LNCAP (cell line): ENCODE measurements at regions not wholly inside any gene's neighbourhood (a gene's known extent, or its start where the extent isn't known, plus 50 kb on each side); places are given as distances from the start of the nearest gene placed in this dataset.

Experiments used
- TF ChIP-seq, protein P1 (sequence below): fragments of 450-650 bp; IDR thresholded peaks from 2 replicates; pipeline ENCODE4 v1.5.1; 2017; ENCODE audit warnings: mild to moderate bottlenecking

DNA sequence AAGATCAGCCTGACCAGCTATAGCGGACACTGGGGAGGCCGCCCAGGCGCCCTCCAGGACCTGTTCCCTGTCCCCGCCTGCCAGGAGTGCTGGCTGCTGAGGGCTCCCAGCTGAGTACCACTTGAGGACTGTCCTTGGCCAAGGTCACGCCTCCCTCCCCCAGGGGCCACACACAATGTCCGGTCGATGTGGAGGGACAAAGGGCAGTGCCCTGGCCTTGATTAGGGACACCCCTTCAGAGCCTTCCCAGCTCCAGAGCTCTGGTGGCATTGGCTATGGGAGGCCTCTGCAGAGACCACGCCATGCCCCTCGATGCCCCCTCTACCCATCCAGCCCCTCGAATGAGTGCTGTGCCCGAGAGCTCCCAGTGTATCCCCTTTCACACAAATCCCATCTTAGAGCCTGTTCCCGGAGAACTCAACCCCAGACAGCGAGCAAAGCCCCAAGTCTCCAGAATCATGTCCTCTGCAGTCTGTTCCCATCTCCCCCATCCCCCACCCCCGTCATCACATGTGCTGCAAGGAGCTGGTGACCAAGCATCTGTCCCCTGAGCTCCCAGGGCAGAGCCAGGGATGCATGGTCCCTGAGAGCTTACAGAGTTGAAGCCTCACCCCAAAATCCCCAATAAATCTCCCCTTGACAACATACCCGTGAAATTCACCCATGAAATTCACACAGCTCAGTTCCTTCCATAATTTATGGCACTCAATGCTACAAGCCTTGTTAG lies 158.9 kb downstream of the NUP210 start:
- TF ChIP-seq, protein P1, sequence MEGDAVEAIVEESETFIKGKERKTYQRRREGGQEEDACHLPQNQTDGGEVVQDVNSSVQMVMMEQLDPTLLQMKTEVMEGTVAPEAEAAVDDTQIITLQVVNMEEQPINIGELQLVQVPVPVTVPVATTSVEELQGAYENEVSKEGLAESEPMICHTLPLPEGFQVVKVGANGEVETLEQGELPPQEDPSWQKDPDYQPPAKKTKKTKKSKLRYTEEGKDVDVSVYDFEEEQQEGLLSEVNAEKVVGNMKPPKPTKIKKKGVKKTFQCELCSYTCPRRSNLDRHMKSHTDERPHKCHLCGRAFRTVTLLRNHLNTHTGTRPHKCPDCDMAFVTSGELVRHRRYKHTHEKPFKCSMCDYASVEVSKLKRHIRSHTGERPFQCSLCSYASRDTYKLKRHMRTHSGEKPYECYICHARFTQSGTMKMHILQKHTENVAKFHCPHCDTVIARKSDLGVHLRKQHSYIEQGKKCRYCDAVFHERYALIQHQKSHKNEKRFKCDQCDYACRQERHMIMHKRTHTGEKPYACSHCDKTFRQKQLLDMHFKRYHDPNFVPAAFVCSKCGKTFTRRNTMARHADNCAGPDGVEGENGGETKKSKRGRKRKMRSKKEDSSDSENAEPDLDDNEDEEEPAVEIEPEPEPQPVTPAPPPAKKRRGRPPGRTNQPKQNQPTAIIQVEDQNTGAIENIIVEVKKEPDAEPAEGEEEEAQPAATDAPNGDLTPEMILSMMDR: no peak

DNA sequence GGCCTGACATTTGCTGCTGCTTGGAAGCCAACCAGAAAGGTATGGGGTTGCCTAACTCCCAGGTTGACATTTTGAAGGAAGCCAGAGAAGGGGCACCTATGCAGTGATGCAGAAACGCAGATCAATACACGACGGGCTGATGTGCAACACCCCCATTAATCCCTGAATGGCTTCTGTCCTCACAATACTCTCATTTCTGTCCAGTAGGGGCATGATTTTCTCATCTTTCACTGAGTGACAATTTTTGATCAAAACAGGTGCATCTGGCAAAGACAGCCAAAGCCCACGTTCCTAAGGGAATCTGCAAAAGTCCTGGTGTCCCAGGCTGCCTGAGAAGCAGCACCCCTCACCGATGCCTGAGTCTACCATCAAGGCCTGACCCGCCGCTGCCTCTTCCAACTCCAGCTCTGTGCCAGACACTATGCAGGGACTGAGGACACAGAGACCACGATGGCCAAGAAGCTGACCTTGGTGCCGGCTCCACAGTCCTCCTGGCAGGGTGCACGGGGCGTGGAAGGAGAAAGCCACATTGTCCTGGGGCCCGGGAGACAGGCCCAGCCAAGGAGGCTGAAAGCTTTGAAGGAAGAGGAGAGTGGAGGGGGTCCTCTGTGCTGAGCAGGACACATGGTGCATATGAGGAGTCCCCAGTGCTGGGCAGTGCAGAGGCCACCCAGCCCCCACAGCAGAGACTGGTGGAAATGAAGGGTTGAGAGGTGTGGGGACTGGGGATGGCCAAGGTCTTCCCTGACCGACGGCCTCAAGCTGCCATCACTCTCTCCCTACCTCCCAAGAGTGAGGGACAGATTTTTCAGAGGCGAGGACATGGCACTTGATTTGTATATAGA lies 159.6 kb downstream of the NUP210 start:
- TF ChIP-seq, protein P1: no peak

DNA sequence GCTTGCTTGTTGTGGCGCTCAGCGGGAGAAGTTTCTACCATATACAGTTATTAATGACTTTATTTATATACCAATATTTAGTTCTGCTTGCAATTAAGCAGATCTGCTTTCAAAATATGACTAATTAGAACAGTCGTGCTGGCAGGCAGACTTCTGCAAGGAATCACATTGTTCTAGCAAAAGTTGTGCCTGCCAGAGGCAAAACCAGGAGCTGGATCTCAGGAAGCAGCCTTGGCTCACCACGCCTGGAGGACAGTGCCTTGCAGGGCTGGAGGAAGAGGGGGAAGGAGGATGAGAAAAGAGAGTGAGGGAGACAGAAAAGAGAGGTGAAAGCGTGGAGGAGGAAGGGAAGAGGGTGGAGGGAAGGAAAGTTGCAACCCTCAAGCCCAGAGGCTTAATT lies 160.3 kb downstream of the NUP210 start:
- TF ChIP-seq, protein P1: no peak

DNA sequence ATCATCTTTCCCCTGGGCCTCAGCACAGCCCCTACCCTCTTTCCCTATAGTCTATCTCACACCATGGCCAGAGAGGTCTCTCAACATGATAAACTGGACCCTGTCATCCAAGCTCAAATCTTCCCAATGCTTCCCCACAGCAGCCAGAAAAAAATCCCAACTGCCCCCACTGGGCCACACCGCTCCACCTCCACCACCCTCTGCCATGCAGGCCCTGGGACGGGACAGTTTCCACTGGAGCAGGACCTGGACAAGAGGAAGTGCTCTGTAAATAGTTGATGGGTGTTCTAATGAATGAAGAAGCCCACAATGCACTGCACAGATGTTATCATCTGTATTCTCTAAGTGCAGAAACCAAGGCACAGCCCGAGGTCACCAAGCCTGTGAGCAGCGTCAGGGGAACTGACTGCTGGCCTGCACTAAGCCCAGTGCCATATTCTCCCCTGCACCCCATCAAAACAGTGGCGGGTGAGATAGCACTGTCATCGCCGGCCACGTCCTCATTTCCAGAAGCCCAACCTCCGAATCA lies 161.1 kb downstream of the NUP210 start:
- TF ChIP-seq, protein P1: no peak

DNA sequence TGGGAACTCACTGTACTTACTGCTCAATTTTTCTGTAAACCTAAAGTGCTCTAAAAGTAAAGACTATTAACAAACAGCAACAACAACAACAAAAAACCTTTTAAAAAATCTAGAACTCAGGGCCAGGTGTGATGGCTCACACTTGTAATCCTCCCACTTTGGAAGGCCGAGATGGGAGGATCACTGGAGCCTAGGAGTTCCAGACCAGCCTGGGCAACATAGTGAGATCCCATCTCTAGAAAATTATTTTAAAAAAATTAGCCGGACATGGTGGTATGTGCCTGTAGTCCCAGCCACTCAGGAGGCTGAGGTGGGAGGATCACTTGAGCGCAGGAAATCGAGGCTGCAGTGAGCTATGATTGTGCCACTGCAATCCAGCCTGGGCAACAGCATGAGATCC lies 161.8 kb downstream of the NUP210 start:
- TF ChIP-seq, protein P1: no peak

DNA sequence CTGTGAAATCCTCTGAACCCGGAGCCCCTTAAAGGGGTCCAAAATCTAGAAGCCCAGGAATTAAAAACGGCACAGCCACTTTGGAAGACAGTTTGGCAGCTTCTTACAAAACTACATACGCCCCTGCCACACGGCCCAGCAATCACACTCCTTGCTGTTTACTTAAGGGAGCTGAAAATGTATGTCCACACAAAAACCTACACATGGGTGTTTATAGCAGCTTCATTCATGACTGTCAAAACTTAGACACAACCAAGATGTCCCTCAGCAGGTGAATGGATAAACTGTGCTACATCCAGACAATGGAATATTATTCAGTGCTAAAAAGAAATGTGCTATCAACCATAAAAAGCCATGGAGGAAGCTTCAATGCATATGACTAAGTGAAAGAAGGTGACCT lies 162.5 kb downstream of the NUP210 start:
- TF ChIP-seq, protein P1: no peak

DNA sequence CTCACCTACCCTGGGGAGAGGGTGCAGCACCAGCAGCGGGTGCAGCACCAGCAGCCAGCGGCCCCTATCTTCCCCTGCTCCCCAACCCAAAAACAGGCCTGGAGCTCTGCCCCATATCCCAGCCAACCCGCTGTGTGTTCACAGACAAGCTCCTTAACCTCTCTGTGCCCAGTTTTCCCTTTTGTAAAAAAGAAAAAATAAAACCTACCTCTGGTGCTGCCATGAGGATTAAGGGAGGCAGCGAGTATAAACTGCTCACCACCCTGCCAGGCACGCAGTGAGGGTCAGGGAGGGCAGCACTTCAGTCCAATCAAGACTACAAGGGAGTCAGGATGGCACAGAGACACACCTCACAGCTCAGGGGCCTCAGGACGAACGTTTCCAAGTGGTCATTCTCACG lies 163.3 kb downstream of the NUP210 start:
- TF ChIP-seq, protein P1: no peak
